Putamen (tissue), 1 donor: ENCODE measurements at regions not wholly inside any gene's neighbourhood (a gene's known extent, or its start where the extent isn't known, plus 50 kb on each side); places are given as distances from the start of the nearest gene placed in this dataset.
"Not testable (repeated sequence)": the region's sequence is repeated elsewhere in the genome, so short reads cannot be mapped to it uniquely, and the experiment has no call there.

Experiments used
- DNase-seq: peaks from one replicate; pipeline ENCODE4 v3.0.0-alpha.2; 2016; ENCODE audit warnings: low spot score

- no peak for DNase-seq
These were observed 352.4 kb downstream of the CETN3 start for GRCh38 chr5:90056911-90057705.

GRCh38 chr5:90055831-90056328 lies 353.7 kb downstream of the CETN3 start:
- DNase-seq: no peak

GRCh38 chr5:90054612-90055011 lies 354.9 kb downstream of the CETN3 start:
- DNase-seq: no peak

GRCh38 chr5:90051756-90052155 lies 357.8 kb downstream of the CETN3 start:
- DNase-seq: no peak

GRCh38 chr5:90050103-90050502 lies 359.5 kb downstream of the CETN3 start:
- DNase-seq: no peak

GRCh38 chr5:90047113-90047512 lies 362.4 kb downstream of the CETN3 start:
- DNase-seq: no peak

- DNase-seq: not testable (repeated sequence)
These were observed 369.5 kb downstream of the CETN3 start for GRCh38 chr5:90040082-90040481.

GRCh38 chr5:90037646-90038045 lies 371.9 kb downstream of the CETN3 start:
- DNase-seq: no peak

GRCh38 chr5:90022711-90023053 lies 386.9 kb downstream of the CETN3 start:
- no peak for DNase-seq

- no peak for DNase-seq
These were observed 387.4 kb downstream of the CETN3 start for GRCh38 chr5:90022002-90022710.

GRCh38 chr5:90020575-90021538 lies 388.7 kb downstream of the CETN3 start:
- DNase-seq: peak; percentile 16

- no peak for DNase-seq
These were observed 392.3 kb downstream of the CETN3 start for GRCh38 chr5:90017239-90017638.

- no peak for DNase-seq
These were observed 394.0 kb downstream of the CETN3 start for GRCh38 chr5:90015584-90016018.

GRCh38 chr5:90014420-90014819 lies 395.1 kb downstream of the CETN3 start:
- no peak for DNase-seq

GRCh38 chr5:90000351-90000750 lies 409.2 kb downstream of the CETN3 start:
- DNase-seq: no peak

- no peak for DNase-seq
These were observed 410.8 kb downstream of the CETN3 start for GRCh38 chr5:89998519-89999305.

- DNase-seq: no peak
These were observed 412.7 kb downstream of the CETN3 start for GRCh38 chr5:89996890-89997289.

- no peak for DNase-seq
These were observed 413.2 kb downstream of the CETN3 start for GRCh38 chr5:89996335-89996734.

- no peak for DNase-seq
These were observed 415.3 kb downstream of the CETN3 start for GRCh38 chr5:89994266-89994665.

GRCh38 chr5:89992201-89992600 lies 417.4 kb downstream of the CETN3 start:
- no peak for DNase-seq

- DNase-seq: no peak
These were observed 418.0 kb downstream of the CETN3 start for GRCh38 chr5:89991592-89991991.
